Stomach (tissue), 4 donors: ENCODE measurements at regions not wholly inside any gene's neighbourhood (a gene's known extent, or its start where the extent isn't known, plus 50 kb on each side); places are given as distances from the start of the nearest gene placed in this dataset.
"Not testable (repeated sequence)": the region's sequence is repeated elsewhere in the genome, so short reads cannot be mapped to it uniquely, and the experiment has no call there.

Experiments used
- POLR2A ChIP-seq, 4 donors: fragments of 450-650 bp; IDR thresholded peaks; one replicate each; pipeline ENCODE4 v1.6.1; 2016; ENCODE audit warnings: antibody characterized with exemption in 4 of 4, control low read depth in 2 of 4, mild to moderate bottlenecking in 1 of 4, moderate library complexity in 1 of 4
- TF ChIP-seq, protein P1 (sequence below), 7 experiments: fragments of 450-650 bp in 4 of 7; fragments of 200-600 bp in 3 of 7; sonication (generic) in 3 of 7; IDR thresholded peaks; one replicate each; pipeline ENCODE4 v1.5.1; 2016 to 2019; ENCODE audit warnings: antibody characterized with exemption in 7 of 7, control low read depth in 2 of 7, mild to moderate bottlenecking in 1 of 7

DNA sequence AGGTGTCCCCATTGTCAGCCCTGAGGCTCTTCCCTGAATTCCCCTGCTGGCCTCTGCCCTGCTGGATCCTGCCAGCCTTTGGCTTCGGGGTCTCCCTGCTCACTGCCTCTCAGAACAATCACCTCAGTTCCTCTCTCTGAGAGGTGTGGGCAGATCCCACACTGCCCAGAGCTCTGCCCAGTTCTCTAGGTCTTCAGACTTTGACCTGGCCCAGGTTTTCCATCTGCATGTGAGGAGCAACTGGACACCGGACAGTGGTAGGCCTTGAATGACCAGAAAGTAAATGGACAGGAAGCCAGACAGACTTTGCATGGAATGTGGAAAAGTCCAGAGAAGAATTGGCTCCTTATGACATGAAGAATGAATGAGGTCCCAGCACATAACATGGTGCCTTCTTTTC, 111.8 kb downstream of the FOXD4L6 start:
- TF ChIP-seq, protein P1, sequence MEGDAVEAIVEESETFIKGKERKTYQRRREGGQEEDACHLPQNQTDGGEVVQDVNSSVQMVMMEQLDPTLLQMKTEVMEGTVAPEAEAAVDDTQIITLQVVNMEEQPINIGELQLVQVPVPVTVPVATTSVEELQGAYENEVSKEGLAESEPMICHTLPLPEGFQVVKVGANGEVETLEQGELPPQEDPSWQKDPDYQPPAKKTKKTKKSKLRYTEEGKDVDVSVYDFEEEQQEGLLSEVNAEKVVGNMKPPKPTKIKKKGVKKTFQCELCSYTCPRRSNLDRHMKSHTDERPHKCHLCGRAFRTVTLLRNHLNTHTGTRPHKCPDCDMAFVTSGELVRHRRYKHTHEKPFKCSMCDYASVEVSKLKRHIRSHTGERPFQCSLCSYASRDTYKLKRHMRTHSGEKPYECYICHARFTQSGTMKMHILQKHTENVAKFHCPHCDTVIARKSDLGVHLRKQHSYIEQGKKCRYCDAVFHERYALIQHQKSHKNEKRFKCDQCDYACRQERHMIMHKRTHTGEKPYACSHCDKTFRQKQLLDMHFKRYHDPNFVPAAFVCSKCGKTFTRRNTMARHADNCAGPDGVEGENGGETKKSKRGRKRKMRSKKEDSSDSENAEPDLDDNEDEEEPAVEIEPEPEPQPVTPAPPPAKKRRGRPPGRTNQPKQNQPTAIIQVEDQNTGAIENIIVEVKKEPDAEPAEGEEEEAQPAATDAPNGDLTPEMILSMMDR (IDR thresholded peaks at IDR 0.05): not testable (repeated sequence)
- not testable (repeated sequence) for TF ChIP-seq POLR2A (IDR thresholded peaks at IDR 0.05)
